ENCODE measurements at regions not wholly inside any gene's neighbourhood (a gene's known extent, or its start where the extent isn't known, plus 50 kb on each side); places are given as distances from the start of the nearest gene placed in this dataset.
"Not testable (repeated sequence)": the region's sequence is repeated elsewhere in the genome, so short reads cannot be mapped to it uniquely, and the experiment has no call there.

GRCh38 chr15:77883012-77883411 lies 194.5 kb downstream of the TBC1D2B start:
- not testable (repeated sequence) for TF ChIP-seq CTCF, EP300, POLR2A (IDR thresholded peaks at IDR 0.05)

Measured in ovary (tissue), 3 donors.